Retinal pigment epithelial cell (primary cell): ENCODE measurements at regions not wholly inside any gene's neighbourhood (a gene's known extent, or its start where the extent isn't known, plus 50 kb on each side); places are given as distances from the start of the nearest gene placed in this dataset.
"Not testable (repeated sequence)": the region's sequence is repeated elsewhere in the genome, so short reads cannot be mapped to it uniquely, and the experiment has no call there.

ENCODE experiments used
- DNase-seq: peaks from one replicate; pipeline ENCODE4 v3.0.0-alpha.2; 2010; ENCODE audit warnings: low read depth
- H3K4me3 ChIP-seq: 2 replicates; pipeline ENCODE4 v1.5.1; 2011; ENCODE audit warnings: mild to moderate bottlenecking, low read length, control low read depth, moderate library complexity
- CTCF ChIP-seq: conservative IDR thresholded peaks from 2 replicates; pipeline ENCODE4 v1.5.1; 2011; ENCODE audit warnings: low read depth, low read length, control low read depth, inconsistent platforms

DNA sequence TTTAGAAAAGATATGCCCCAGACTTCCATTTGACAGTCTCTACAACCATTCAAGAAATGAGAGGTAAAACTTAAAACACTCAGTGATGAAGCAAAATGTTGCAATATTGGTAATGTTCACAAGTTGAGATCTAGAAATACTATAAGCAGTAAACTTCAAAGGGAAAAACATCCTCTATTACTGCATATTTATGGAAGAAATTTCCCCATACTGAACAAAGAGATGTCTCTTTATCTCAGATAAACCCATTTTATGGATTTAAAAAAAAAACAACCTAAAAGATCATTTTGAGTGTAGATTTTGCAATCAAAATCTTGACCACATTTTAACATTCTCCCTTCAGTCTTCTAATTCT lies 177.8 kb upstream of the TAB2 start:
- TF ChIP-seq CTCF, result no peak
- no peak for DNase-seq
- H3K4me3 ChIP-seq, result no peak overlapping the region

DNA sequence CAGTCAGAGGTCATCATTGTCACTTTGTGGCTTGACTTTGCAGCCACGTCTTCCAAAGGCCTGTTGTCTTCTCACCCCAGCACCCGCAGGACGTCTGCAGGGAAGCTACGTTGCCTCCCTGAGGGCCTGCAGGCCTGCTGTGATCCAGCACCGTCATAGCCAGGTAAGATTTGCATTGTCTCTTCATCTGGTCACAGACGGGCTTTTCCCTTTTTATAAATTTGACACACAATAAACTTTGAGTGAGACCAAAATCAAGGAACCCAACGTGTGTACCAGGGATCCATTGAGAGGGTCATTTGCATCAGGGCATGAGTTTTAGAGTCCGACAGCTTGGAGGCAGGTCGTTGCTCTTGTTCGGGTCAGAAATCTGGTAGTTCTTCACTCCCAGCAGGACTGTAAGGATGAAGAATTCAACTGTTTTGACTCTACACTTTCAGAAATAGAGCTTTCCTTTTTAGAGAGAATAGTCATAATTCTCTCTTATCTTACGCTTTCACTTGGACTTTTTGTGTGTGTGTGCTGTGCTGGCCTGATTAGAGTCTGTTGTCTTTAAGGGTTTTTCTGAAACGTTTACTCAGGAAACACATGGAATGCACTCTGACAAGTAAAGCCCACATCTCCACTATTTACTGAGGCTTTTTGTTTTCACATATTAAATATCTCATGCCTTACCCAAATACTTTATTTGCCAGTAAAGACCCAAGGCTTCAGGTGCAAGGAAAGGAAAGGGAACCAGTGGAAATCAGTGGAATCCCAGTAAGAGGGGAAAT lies 177.2 kb upstream of the TAB2 start:
- no peak for TF ChIP-seq CTCF
- H3K4me3 ChIP-seq, result no peak overlapping the region
- no peak for DNase-seq

DNA sequence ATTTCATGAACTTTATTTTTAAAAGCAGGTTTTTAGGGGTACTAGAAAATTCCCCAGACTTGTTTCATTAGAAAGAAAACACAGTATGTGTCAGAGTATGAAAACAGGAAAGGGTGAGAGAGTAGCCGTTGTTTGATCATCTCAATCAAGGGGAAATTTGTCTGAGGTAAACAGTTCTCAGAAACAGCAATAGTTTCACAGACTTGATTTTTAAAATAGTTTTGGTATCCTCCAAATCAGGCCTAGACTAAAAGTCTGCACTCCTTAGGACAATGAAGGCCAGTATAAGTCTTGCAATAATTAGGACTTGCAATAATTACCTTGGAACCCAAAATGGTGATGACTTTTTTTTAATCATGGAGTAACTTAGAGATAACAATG lies 176.6 kb upstream of the TAB2 start:
- no peak for TF ChIP-seq CTCF
- H3K4me3 ChIP-seq, result no peak overlapping the region
- no peak for DNase-seq

DNA sequence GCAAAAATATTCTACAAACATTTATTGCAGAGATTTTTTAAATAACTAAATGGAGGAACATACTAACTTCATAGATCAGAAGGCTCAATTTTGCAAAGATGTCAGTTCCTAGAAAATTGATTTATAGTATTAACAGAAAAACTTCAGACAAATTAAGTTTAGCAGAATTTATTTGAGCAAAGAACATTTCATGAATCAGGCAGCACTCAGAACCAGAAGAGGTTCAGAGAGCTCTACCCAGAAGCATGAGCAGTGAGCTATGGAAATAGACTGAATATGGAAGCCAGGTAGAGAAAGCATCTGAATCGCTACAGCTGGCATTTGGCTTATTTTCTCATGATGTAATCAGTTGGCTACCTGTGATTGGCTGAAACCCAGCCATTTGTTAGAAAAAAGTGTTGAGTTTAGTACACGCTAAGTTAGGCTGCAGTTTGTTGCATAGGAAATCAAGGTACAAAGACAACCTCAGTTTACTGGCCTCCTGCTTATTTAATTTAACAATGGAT lies 174.5 kb upstream of the TAB2 start:
- DNase-seq, result no peak
- no peak overlapping the region for H3K4me3 ChIP-seq
- no peak for TF ChIP-seq CTCF

GRCh38 chr6:149145800-149146199 lies 171.7 kb upstream of the TAB2 start:
- not testable (repeated sequence) for H3K4me3 ChIP-seq, DNase-seq

- DNase-seq, result no peak
Observed at GRCh38 chr6:149147195-149147594, 170.3 kb upstream of the TAB2 start.

GRCh38 chr6:149147938-149148718 lies 169.4 kb upstream of the TAB2 start:
- no peak for TF ChIP-seq CTCF
- DNase-seq, result no peak
- H3K4me3 ChIP-seq, result no peak overlapping the region

More at GRCh38 chr6:149147195-149147594, 170.3 kb upstream of the TAB2 start:
- H3K4me3 ChIP-seq, result no peak overlapping the region
- no peak for TF ChIP-seq CTCF
